NOMO-1 (cell line): ENCODE measurements at regions not wholly inside any gene's neighbourhood (a gene's known extent, or its start where the extent isn't known, plus 50 kb on each side); places are given as distances from the start of the nearest gene placed in this dataset.

ENCODE experiments used
- DNase-seq, 2 experiments: peaks; one replicate each; lab custom pipeline; 2025; ENCODE audit not compliant: unreplicated experiment in 2 of 2; lab: John Stamatoyannopoulos, UW

- no peak for DNase-seq
These were observed 235.8 kb upstream of the MIR17HG start for GRCh38 chr13:91111476-91112200.

- DNase-seq, result no peak
These were observed 235.1 kb upstream of the MIR17HG start for GRCh38 chr13:91112201-91112923.

- DNase-seq, result no peak
These were observed 234.6 kb upstream of the MIR17HG start for GRCh38 chr13:91112924-91113277.

- DNase-seq, result peak; percentile 50 to 53
These were observed 231.7 kb upstream of the MIR17HG start for GRCh38 chr13:91115776-91116175.

- DNase-seq, result no peak
These were observed 230.1 kb upstream of the MIR17HG start for GRCh38 chr13:91117351-91117750.

GRCh38 chr13:91119643-91120042 lies 227.8 kb upstream of the MIR17HG start:
- no peak for DNase-seq

GRCh38 chr13:91122766-91123165 lies 224.7 kb upstream of the MIR17HG start:
- no peak for DNase-seq

- no peak for DNase-seq
These were observed 223.9 kb upstream of the MIR17HG start for GRCh38 chr13:91123456-91124127.

GRCh38 chr13:91126806-91127205 lies 220.7 kb upstream of the MIR17HG start:
- peak in 1 of 2 experiments; percentile 9 for DNase-seq

- DNase-seq, result no peak
These were observed 219.5 kb upstream of the MIR17HG start for GRCh38 chr13:91127995-91128394.

- DNase-seq, result no peak
These were observed 215.1 kb upstream of the MIR17HG start for GRCh38 chr13:91132381-91132780.

- no peak for DNase-seq
These were observed 214.7 kb upstream of the MIR17HG start for GRCh38 chr13:91132786-91133185.

- peak; percentile 21 to 70 for DNase-seq
These were observed 213.3 kb upstream of the MIR17HG start for GRCh38 chr13:91133941-91134802.

GRCh38 chr13:91134803-91135184 lies 212.7 kb upstream of the MIR17HG start:
- DNase-seq, result peak; percentile 74 to 90

GRCh38 chr13:91135376-91135775 lies 212.1 kb upstream of the MIR17HG start:
- no peak for DNase-seq

GRCh38 chr13:91135968-91136367 lies 211.5 kb upstream of the MIR17HG start:
- DNase-seq, result no peak

GRCh38 chr13:91136806-91137205 lies 210.7 kb upstream of the MIR17HG start:
- DNase-seq, result no peak

- DNase-seq, result no peak
These were observed 208.3 kb upstream of the MIR17HG start for GRCh38 chr13:91139232-91139631.

GRCh38 chr13:91141543-91142061 lies 205.9 kb upstream of the MIR17HG start:
- DNase-seq, result no peak

- no peak for DNase-seq
These were observed 204.9 kb upstream of the MIR17HG start for GRCh38 chr13:91142572-91142971.

GRCh38 chr13:91144054-91144453 lies 203.4 kb upstream of the MIR17HG start:
- peak; percentile 78 to 90 for DNase-seq
